GM12891 (cell line): ENCODE measurements at regions not wholly inside any gene's neighbourhood (a gene's known extent, or its start where the extent isn't known, plus 50 kb on each side); places are given as distances from the start of the nearest gene placed in this dataset.

Experiments
- PAX5 ChIP-seq: IDR thresholded peaks from 2 replicates; pipeline ENCODE4 v1.6.1; 2011; ENCODE audit warnings: low read length, moderate library complexity, mild to moderate bottlenecking; ENCODE audit not compliant: insufficient read depth, severe bottlenecking
- POLR2A ChIP-seq: IDR thresholded peaks from 2 replicates; pipeline ENCODE4 v1.6.1; 2011; ENCODE audit warnings: low read depth, low read length, control low read depth
- POLR2AphosphoS5 ChIP-seq: IDR thresholded peaks from 2 replicates; pipeline ENCODE4 v1.6.1; 2011; ENCODE audit warnings: low read depth, low read length, control low read depth
- SPI1 ChIP-seq: IDR thresholded peaks from 2 replicates; pipeline ENCODE4 v1.6.1; 2011; ENCODE audit warnings: low read depth, low read length, control low read depth
- TAF1 ChIP-seq: IDR thresholded peaks from 2 replicates; pipeline ENCODE4 v1.6.1; 2011; ENCODE audit warnings: low read depth, low read length, control low read depth

DNA sequence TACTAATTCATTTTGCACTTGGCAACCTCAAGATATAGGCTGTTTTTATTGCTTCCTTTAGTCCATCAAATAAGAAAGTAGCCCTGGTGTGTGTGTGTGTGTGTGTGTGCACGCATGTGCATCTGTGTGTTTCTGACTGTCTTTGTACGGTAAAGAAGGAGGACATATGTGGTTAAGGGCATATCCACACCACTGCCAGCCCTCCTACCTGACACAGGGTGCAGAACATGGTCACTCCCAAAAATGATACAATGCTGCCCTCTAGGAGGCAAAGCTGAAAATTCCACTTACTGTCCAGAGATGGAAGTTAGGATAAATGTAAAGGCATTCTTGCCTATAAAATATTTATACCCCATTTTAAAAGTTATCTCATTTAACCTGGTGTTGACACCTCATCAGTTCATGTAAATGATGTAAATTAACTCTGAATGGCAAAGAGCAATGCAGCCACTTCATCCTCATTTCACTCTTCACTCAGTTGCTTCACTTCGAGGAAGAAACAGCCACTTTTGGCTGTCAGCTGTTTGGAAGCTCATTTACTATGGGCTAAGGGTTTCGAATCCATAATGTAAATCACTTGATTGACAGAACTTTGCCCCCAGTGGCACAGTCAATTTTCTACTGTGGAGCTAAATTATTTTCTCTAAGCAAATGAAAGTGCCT lies 83.1 kb upstream of the MTNR1B start:
- no peak for TF ChIP-seq POLR2A
- no peak for TF ChIP-seq PAX5
- no peak for TF ChIP-seq TAF1
- TF ChIP-seq POLR2AphosphoS5 = no peak
- TF ChIP-seq SPI1 = no peak
